Hematopoietic multipotent progenitor cell treated with erythropoietin and hydrocortisone succinate and interleukin-3 and kit ligand, for 8 days (in vitro differentiated cells): ENCODE measurements at regions not wholly inside any gene's neighbourhood (a gene's known extent, or its start where the extent isn't known, plus 50 kb on each side); places are given as distances from the start of the nearest gene placed in this dataset.

Source experiments
- DNase-seq: peaks from one replicate; pipeline ENCODE4 v3.0.0-alpha.2; 2015

DNA sequence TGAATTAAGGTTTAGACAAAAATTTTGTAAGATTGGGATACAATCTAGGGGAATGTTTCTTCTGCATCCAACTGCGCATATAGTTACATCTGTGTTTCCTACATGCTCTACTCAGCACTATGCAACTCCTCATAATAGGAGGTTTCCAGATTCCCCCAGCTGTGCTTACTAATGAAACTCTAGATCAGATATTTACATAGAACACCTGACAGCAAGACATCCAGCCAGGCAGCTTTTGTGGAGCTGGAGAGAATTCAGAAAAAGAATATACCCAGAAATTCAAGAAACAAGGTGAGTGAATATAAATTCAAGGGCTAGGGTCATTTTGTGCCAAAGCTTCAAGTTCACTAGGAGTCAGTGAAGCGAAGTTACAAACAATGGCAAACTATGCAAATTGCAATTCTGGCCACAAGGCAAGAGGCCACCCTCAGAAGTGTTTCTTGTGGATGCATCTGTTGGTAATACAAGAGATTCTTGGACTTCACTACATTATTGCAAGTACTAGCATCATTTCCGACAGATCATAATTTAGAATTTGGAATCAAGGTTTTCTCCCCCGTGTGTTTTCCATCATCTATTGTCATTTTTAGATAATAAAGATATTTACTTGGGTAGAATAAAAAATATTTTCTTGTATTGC lies 341.2 kb upstream of the NAV3 start:
- no peak for DNase-seq

DNA sequence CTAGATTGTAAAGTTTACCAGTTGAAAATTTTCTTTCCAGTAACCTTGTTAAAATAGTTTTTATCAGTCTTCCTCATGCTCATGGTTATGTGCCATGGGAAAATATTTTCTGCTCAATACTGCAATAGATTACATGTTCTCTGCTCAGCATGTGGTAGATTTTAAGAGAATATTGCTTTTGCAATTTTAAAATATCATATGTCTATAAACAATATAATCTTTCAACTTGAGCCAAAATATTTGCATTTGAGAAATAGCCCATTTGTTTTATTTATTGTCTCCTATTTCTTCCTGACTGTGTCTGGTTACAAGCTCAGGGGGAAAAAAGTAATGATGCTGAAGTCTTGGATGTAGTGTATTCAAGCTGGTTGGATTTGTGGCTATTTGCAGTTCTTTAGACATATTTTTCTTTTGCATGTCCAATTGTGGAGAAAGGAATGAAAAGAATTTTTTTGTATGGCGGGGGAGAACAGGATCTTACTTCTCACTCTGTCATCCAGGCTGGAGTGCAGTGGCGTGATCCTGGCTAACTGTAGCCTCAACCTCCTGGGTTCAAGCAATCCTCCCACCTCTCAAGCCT lies 342.6 kb upstream of the NAV3 start:
- no peak for DNase-seq

DNA sequence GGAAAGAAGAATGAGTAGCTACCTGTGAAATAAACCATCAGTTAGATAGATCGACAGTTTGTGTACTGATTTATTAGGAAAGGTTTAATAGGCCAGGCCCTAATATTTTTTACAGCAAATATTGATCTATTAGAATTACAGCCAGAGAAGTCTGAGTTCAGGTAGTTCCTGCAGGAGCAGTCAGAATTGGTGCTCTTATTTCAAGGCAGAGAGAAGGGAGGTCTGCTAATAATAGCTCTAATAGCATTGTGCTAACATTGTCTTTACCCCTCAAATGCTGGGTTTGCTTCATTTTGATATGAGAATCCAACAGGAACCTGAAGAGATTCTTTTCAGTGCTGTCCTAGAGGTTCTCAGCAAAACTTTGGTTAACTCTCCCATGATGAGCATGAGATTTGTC lies 343.8 kb upstream of the NAV3 start:
- no peak for DNase-seq

DNA sequence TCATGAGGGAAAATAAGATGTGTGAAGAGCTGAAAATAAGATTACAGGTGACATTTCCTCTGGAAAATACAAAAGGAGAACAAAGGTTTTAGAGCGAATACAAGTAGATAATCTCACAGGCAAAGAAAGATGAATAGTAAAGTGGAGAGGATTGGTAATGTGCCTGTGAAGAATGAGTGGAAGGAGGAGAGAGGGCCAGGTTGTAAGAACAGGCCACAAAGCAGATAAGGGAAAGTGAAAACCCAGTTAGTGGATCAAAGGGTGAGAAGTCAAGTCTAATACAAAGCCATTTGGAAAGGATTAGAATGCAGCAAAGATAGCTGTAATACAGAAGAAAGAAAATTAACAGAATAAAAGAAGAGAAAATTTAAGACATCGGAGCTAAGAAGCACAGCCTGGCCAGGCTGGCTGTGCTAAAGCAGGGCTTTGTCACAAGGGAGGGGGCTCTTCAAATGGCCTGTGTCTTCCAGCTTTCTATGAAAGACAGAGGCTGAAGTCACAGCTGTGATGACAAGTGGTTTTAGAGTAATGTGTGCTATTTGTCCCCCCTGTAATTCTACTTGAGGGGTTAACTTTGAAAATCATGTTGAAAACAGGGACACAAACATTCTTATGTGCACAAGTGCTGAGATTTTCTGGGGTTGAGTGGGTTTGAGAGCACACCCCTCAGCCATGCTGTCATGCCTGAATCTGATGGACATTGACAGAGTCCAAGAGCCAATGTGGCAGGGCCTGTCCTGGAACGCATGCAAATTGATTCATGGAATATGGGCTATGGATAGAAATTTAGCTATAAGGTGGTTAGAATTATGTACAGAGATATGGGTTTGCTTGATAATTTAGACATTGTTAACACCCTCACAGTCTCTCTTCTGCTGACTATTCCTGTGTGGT lies 344.5 kb upstream of the NAV3 start:
- no peak for DNase-seq

DNA sequence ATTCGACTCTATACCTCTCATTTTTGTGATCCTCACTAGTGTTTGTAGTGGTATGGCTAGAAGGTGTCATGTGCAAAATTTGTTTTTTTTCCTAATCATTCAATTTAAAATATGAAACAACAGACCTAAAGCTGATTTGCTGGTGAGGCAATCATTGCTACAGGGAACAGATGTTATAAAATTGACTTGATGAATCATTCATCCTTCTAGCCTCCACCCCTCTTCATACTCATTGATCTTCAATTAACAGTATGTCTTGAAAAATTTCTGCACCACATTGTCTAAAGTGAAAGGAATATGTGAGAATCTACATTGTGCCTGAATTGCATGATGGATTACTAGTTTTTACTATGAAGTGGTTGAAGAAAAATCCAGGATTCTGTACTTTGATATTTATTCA lies 349.0 kb upstream of the NAV3 start:
- DNase-seq = no peak

DNA sequence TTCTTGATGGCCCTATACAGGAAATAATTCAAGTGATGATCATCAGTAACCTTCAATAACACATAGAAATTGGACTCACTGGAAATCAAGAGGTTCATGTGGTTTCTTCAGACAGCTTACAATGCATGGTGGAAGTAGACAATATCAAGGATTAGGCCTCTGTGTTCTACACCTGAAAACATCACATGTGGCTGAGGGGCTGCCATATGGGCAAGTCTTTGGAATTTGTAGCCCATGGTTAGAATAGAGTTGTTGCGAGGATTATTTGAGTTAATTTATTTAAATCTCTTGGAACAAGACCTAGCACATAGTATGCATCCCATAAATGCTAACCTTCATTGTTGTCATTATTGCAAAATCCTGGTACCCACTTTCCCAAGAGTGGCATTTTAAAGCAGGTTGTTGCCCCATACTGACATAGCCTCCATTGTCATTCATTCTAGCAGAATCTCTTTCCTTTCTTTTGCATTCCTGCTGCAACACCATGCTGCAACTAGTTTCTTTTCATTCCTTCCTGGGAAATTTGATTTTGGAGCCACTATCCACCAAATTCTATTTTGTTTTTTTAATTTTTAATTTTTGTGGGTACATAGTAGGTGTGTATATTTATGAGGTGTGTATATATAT lies 352.7 kb upstream of the NAV3 start:
- DNase-seq = no peak

DNA sequence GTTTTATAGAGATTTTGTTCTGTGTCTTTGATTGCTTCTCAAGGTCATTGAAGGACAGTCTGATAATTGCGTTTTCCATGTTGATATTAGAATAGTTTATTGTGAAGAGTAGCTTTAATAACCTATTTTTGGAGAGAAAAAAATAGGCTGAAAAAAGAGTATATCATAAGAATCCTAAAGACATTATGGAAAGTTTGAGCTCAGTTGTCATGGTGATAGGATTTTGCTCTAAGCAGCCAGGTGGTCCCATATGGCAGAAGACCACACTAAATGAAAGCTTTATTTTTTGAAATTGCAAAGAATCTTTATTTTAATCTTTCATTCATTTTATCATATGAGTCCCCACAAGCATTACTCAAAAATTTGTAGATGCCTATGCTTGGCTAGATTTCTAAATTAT lies 358.9 kb upstream of the NAV3 start:
- DNase-seq = no peak

DNA sequence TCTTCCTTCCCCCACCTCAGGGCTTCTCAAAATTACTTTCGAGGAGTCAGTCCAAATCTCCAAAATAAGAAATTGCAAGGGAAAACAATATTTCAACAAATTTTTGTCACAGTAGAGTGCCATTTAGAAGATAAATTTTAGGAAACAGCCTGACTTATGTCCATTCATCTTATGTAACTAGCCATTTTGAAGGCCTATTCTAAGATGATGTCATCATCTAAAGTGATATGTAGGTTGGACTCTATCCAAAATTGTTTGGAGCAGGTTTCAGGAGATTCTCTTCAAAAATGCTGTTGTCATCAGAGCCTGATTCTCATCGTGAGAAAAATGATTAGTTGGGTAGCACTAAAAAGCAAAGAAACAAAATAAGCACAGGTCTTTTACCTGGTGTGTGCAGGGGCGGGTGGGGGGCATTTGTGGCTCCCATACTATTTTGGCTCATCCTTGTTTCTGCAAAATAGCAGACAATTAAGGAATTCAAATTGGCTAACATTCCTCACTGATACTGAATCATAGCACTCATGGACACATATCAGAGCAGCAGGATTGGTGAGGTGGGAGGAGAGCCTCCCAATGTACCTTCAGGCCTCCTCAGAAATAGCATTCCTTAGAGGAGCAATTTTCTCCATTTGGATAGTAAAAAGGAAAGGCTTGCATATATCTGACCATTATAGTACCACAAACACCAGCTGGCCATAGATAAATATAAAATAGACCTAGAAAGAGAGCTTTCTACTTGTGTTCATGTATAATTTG lies 360.9 kb upstream of the NAV3 start:
- no peak for DNase-seq

DNA sequence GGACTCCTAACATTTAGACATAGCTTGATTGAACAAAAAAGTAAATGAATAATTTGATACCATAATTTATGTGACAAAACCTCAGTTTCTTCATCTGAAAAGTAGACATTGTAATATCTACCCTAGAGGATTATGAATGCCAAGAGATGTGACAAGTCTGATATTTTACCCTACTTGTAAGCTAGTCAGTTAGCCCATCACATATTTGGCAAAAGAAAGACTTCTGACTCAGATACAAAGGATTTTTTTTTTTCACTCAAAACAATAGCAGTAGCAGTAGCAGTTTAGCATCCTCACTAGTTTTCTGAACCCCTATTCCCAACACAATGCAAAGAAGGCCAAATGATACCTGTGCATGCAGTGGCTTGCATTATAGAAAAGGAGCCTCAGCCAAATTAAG lies 377.3 kb upstream of the E2F7 start:
- no peak for DNase-seq

DNA sequence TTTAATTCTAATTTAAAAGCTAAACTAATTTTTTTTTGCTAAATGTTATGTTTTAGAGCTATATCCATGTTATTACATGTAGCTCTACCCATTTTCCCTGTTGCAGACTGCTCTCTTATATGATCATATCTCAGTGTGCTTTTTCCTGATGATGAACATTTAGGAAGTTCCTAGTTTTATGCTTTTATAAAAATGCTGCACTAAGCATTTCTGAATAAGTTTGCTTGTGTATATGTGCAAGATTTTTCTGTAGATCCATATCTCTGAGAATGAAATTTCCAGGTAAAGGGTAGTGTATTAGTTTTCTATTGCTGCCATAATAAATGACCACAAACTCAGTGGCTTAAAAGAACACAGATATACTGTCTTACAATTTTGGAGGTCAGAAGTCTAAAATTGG lies 374.4 kb upstream of the E2F7 start:
- no peak for DNase-seq

DNA sequence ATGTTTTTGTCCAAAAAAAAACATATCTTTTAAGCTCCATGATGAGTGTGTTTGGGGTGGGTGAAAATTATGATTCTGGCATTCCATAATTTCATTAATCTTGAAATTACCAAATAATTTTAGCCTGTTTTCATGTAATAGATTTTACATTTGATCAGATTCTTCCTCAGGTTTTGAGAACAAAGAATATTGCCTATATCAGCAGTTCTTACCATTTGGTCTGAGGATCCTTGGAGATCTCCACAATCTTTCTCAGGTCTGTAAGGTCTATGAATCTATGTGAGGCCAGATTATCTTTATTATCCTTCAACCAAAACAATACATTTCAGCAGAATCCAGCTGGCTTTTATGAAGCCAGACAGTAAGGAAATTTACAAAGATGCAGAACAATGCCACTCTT lies 373.3 kb upstream of the E2F7 start:
- no peak for DNase-seq

DNA sequence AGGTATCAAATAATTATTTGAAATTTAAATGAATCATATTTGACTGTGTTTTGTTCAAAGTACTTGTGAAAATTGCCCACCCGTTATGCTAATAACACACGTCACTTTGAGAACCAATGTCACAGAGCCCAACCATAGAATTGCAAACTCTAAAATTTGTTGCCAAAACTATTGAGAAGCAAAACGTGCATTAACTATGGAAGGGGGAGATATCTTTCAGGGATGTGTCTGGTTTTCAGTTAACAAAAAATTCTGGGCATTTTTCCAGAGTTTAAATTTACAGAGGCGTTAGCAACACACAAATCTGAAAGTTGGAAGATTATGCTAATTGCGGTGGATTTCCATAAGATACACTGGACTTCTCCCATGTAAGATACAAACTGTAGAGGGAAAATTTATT lies 371.8 kb upstream of the E2F7 start:
- no peak for DNase-seq

DNA sequence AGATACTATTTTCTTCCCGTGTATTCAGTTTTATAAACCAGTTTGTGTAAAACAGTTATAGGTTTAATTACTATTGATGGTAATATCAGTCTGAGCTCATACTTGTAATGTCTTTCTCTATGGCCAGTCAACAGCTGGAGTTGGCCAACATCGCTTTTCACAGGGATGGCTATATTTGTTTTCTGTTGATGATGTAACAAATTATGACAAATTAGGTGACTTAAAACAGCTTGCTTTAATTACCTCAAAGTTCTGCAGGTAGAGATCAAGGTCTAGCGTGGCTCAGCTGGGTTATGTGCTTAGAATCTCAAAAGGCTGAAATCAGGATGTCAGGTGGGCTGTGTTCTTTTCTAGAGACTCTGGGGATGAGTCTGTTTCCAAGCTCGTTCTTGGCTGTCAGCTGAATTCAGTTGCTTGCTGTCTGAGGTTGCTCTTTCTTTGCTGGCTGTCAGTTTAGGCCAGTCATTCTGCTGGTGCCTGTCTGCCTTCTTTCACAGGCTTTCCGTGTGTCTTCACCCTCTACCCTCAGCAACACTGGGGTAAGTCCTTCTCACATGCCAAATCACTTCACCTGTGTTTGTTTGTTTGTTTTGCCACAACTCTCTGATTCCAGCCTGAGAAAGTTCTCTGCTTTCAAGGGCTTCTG lies 370.2 kb upstream of the E2F7 start:
- no peak for DNase-seq

DNA sequence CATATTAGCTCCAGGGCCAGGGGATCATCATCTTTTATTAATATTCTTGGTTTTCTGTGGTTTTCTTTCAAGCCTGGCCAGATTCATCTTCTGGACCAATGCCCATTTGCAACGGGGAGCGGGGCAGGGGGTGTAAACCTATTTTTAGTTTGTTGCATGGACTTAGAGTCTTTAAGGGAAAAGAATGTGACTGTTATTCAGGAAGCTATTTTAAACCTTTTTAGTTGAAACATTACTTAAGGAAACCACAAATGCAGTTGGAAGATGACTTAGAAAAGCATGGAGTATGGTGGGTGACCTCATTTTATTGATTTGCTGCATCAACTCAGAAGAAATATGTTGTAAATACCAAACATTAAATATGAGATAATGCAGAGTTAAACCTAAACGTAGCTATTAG lies 368.4 kb upstream of the E2F7 start:
- no peak for DNase-seq

DNA sequence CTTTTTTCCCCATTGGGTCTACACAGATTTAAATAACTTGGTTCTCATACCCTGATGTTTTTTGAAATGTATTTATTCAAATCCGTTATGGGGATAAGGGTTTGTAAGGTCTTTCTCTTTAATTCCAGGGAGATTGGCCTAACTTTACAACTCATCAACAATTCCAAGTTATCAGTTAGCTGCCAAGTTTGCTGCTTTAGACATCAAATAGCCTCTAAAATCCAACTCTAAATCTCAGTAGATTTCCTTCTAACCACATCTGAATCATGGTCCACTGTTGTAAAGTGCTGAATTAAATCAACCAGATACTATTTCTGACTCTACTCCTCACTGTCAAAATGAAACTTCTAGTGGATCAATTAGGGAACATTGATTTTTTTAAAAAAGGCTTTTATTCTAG lies 364.1 kb upstream of the E2F7 start:
- no peak for DNase-seq

DNA sequence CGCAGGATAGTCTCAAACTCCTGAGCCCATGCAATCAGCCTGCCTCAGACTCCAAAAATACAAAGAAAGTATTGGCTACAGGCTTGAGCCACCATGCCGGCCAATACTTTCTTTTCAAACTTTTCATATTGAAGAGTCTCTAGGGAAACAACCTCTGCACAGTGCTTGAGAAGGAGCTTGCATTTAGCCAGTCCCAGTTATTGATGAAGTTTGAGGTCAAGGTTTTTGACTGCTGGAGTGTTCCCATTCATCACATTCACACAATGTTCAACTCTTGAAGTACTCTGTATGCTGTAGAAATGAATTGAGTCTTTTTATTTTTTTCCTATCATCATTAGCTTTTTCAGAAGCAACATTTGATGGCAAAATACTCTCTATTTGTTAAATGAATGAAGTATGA lies 355.8 kb upstream of the E2F7 start:
- DNase-seq = no peak

DNA sequence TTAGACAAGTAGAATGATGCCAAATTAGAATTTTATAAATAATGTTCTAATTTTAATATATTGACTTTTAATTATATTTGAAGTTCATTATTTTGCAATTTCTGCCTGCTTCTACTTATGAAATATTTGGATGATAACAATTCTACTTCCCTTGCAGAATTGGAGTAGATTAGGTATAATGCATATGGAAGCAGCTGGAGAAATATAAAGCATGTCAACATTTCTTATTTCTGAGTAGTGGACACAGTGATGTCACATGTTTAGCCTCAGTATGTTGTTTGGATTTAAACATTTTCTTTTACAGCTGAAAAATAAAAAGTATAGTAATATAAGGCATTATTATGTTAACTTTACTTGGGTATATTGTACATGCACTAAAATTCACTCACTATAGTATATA lies 344.2 kb upstream of the E2F7 start:
- no peak for DNase-seq

DNA sequence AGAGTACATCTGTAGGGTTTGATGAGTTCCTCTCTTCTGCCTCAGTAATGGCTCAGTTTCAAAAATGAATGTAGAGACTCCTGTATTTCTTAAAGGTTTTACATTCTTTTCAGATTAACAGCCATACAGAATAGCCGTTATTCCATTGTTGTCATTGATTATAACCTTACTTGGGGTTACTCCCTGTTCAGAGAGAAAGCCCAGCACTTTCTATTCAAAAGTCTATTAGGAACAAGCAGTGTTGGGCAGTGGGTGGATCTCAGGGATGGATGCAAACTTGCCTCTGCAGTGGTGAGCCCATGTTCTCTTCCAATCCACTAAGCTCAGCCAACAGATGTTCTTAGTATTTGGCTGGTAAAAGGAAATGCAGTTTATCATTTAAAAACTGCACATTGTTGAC lies 342.6 kb upstream of the E2F7 start:
- no peak for DNase-seq

DNA sequence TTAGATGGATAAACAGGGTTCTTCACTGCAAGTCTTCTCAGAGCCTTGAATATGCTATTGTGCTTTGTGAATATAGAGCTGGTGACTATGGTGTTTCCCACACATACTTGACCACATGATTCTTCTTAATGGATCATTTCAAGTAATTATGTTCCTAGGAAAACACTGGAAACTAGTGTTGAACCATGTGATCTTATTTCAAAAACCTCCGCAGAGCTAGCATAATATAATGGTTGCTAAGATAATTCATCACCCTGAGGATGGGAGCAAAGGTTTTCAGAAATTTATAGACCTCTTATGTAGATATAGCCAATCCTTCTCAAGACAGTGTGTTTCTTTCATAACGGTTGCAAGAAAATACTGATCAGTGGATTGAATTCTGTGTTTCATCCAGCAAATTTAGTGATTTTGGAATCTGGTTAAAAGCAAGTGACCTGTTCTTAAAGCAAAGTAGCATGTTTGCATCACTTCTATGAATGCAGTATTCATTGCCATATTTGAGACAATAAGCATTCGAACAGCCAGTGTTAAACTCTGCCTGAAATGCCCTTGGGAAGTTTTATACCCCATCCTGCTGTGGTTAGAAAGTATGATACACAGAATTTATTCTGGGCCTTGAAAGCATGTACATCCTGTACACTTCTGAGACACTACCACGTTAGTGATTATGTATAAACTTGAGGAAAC lies 341.0 kb upstream of the E2F7 start:
- no peak for DNase-seq

DNA sequence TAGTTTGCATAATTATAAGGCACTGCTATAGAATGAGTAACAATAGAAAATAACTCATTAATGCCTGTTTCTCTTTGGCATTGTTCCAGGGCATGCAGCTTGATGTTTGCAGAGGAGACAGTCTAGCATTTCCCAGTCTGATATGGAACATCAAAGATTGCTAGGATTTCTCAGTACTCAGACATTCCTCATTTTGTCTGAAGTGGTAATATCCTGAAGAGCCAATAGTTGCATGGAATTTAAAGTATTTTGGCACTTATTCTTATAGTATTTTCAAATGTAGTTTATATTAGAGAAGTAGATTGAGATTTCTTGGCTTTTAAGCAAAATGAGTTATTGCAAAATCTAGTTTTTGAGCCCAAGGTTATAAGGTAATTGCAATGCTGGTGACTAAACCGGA lies 337.3 kb upstream of the E2F7 start:
- DNase-seq = no peak

DNA sequence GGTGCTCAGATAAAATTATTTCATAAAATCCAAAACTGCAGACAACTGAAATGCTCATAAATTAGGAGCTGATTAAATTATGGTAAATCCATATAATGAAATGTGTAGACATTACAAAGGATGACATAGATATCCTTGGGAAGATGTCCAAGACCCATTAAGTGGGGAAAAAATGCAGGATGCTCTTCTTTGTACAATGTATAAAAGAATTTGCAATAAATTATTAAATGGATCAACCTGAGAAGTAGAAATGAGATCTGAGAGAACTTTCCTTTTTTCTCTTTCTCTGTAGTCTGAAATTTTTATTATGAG lies 336.4 kb upstream of the E2F7 start:
- no peak for DNase-seq

DNA sequence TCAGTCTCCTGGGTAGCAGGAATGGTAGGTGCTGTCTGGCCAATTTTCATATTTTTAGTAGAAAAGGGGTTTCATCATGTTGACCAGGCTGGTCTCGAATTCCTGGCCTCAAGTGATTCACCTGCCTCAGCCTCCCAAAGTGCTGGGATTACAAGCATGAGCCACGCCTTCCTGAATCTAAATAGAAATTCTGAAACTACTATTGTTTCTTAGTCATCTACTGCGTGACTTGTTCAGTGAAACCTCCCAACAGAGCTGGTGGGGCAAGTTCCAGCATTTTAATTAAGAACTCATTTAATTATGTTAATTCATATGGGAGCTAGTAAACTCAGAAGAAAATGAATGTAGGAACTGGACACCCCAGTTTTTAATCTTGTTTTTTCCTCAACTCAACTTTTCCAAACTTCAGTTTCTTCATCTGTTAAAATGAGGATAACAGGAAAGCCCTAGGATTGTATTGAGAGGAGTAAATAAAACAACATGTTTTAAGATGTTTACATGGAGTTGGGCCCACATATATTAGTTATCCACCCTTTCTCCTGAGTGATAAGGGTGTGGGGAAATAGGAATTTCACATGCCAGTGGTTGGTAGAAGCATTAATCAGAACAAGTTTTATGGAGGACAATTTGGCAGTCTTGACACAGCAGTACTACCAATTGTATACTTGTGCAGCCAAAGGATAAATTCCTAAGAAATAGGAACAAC lies 335.8 kb upstream of the E2F7 start:
- DNase-seq = no peak
